ENCODE measurements at regions not wholly inside any gene's neighbourhood (a gene's known extent, or its start where the extent isn't known, plus 50 kb on each side); places are given as distances from the start of the nearest gene placed in this dataset.

DNA sequence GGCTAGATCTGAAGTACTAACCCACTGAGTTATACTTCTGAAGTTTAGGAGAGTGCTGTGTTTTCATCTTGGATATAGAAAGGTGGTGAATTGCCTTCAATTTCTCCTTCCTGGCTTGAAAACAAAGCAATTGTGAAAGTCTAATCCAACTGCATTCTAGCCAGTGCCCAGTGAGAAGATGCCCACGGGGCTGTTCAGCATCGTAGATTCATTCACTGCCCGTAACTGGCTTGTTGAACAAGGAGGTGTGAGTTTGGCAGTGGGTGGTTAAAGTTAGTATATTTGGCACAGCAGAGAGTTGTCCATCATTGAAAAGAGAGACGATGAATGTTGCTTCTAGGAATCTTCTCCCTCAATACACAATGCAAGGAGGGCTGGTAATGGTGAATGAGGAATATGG, 82.3 kb upstream of the RND3 start:
- Mint-ChIP-seq H3K9me3 (peaks cover 0 to 4% (median 1%) of the 10 kb centered on the region in 8 donors), H3K27ac (no peak overlapping the region), H3K36me3 (no peaks in the 10 kb centered on the region), H3K4me1 (no peaks in the 10 kb centered on the region), H3K4me3 (no peak overlapping the region), H3K27me3 (no peaks in the 10 kb centered on the region)
- Histone ChIP-seq H3K27me3 (ENCODE audit: insufficient read depth, low read length) (no peaks in the 10 kb centered on the region), H3K4me3 (ENCODE audit: low read length in 2 of 2) (no peak overlapping the region), H3K36me3 (ENCODE audit: insufficient read depth, low read length) (no peaks in the 10 kb centered on the region), H3K9me3 (ENCODE audit: control insufficient read depth in 1 of 2, low read length in 2 of 2) (no peaks in the 10 kb centered on the region), H3K27ac (ENCODE audit: low read depth, low read length) (no peak overlapping the region), H3K4me1 (ENCODE audit: insufficient read depth, low read length) (no peaks in the 10 kb centered on the region)
- ChIA-PET CTCF (ENCODE audit: partially characterized antibody) (no interaction called here), POLR2A (ENCODE audit: partially characterized antibody) (no interaction called here)
- intact Hi-C loops (cut with micrococcal nuclease), result no loop called here
- DNase-seq, result no peak

DNA sequence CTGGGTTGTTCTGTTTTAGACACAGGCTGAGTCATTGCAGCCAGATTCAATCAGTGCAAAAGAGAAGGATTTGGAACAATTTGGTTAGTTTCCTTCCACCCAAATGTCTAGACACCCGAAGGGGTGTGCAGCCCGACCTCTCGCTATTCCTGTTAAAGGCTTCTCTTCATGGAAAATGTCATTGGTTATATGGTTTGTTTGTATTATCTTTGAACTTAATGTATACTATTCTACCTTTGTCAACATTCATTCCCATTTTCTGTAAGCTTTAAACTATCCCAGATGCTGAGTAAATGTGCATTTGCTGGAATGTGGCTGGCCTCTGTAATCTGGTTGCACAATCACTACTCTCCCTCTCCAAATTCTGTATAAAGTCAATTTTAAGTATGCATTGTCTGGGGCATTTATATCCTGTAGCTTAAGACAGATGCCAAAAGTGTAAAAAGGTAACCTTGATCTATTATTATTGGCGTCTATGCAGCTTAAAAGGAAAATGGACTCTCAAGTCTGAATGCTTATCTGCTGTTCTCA, 80.4 kb upstream of the RND3 start:
- Histone ChIP-seq H3K4me1 (ENCODE audit: insufficient read depth, low read length) (no peaks in the 10 kb centered on the region), H3K27ac (ENCODE audit: low read depth, low read length) (no peak overlapping the region), H3K4me3 (ENCODE audit: low read length in 2 of 2) (no peak overlapping the region), H3K9me3 (ENCODE audit: control insufficient read depth in 1 of 2, low read length in 2 of 2) (no peaks in the 10 kb centered on the region), H3K27me3 (ENCODE audit: insufficient read depth, low read length) (no peaks in the 10 kb centered on the region), H3K36me3 (ENCODE audit: insufficient read depth, low read length) (no peaks in the 10 kb centered on the region)
- ChIA-PET CTCF (ENCODE audit: partially characterized antibody) (no interaction called here), POLR2A (ENCODE audit: partially characterized antibody) (no interaction called here)
- Mint-ChIP-seq H3K4me3 (no peak overlapping the region), H3K27me3 (no peaks in the 10 kb centered on the region), H3K4me1 (no peaks in the 10 kb centered on the region), H3K9me3 (peaks cover 0 to 4% (median 0%) of the 10 kb centered on the region in 8 donors), H3K36me3 (no peaks in the 10 kb centered on the region), H3K27ac (no peak overlapping the region)
- DNase-seq, result no peak
- intact Hi-C loops (cut with micrococcal nuclease), result no loop called here

DNA sequence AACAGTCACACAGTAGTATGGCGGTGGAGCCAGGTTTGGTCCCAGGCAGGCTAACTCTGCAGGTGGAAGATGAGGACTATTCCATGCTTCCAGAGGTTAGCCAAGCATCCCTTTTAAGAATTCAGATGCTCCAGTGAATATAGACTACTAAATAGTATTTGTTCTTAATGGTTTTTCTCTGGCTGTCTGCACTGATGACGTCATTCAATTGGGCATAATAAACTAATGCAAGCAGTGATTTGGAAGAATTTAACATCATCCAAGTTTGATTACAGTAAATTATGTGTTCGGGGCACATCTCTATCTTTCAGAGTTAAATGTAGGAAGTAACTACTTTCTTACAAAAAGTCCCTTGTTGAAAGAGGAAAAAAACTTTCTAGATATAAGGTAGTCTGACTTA, 78.8 kb upstream of the RND3 start:
- intact Hi-C loops (cut with micrococcal nuclease), result no loop called here
- Histone ChIP-seq H3K9me3 (ENCODE audit: control insufficient read depth in 1 of 2, low read length in 2 of 2) (no peaks in the 10 kb centered on the region), H3K27ac (ENCODE audit: low read depth, low read length) (no peak overlapping the region), H3K4me1 (ENCODE audit: insufficient read depth, low read length) (no peaks in the 10 kb centered on the region), H3K27me3 (ENCODE audit: insufficient read depth, low read length) (no peaks in the 10 kb centered on the region), H3K36me3 (ENCODE audit: insufficient read depth, low read length) (no peaks in the 10 kb centered on the region), H3K4me3 (ENCODE audit: low read length in 2 of 2) (no peak overlapping the region)
- POLR2A ChIA-PET (ENCODE audit: partially characterized antibody), result no interaction called here
- Mint-ChIP-seq H3K9me3 (peaks cover 0 to 3% (median 0%) of the 10 kb centered on the region in 8 donors), H3K4me1 (no peaks in the 10 kb centered on the region), H3K27me3 (no peaks in the 10 kb centered on the region), H3K4me3 (no peak overlapping the region), H3K36me3 (no peaks in the 10 kb centered on the region), H3K27ac (no peak overlapping the region)
- CTCF ChIA-PET (ENCODE audit: partially characterized antibody), result no interaction called here
- DNase-seq, result no peak

DNA sequence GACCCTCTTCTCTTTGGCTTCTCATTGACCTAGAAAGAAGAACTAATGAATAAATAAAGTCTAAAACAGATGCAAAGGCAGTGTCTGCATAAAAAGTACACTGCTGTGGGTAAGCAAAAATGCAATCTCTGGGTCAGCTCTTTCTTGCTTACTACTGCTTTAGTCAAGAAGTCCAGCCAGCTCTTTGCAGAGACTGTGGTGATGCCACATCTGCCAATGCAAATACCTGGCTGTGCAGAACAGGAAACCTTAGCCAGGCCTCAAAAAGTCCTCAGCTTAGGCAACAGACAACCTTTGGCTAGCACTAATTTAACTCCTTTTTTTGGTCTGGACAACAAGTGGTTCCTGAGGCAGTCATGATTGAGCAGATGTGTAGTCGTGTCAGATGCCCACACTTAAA, 73.6 kb upstream of the RND3 start:
- Histone ChIP-seq H3K36me3 (ENCODE audit: insufficient read depth, low read length) (no peaks in the 10 kb centered on the region), H3K27ac (ENCODE audit: low read depth, low read length) (no peak overlapping the region), H3K4me3 (ENCODE audit: low read length in 2 of 2) (no peak overlapping the region), H3K9me3 (ENCODE audit: control insufficient read depth in 1 of 2, low read length in 2 of 2) (no peaks in the 10 kb centered on the region), H3K4me1 (ENCODE audit: insufficient read depth, low read length) (no peaks in the 10 kb centered on the region), H3K27me3 (ENCODE audit: insufficient read depth, low read length) (no peaks in the 10 kb centered on the region)
- ChIA-PET CTCF (ENCODE audit: partially characterized antibody) (no interaction called here), POLR2A (ENCODE audit: partially characterized antibody) (no interaction called here)
- no peak overlapping the region for H3K27ac Mint-ChIP-seq
- intact Hi-C loops (cut with micrococcal nuclease), result no loop called here
- DNase-seq, result no peak
- H3K4me1 Mint-ChIP-seq, result no peaks in the 10 kb centered on the region
- no peaks in the 10 kb centered on the region for H3K27me3 Mint-ChIP-seq
- H3K36me3 Mint-ChIP-seq, result no peaks in the 10 kb centered on the region
- H3K4me3 Mint-ChIP-seq, result no peak overlapping the region
- peaks cover 0 to 3% (median 0%) of the 10 kb centered on the region in 8 donors for H3K9me3 Mint-ChIP-seq

DNA sequence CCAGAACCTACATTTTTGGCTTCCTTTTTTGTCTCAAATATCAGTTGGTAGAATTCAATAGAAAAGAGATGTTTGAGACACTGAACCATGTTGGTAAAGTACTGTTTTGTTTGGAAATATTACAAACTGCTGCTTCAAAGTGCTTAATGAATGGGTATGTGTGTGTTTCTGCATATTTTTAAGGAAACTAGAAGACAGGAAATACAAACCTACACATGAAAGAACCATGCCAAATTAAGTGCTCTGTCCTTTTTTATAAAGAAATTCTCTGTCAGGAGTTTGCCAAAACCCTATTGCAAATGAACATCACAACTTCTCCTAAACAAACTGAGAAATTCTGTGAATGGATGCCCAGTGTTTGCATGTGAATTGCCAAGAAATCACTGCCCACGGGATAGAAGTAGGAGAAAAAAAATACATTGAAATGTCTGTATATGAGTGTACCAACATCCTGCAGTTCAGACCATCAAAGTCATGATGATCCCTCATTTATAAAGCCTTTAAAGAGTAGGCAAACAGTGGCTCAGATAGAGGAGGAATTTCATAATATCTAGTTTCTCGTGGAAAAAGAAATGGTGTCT, 69.6 kb upstream of the RND3 start:
- Mint-ChIP-seq H3K4me1 (no peaks in the 10 kb centered on the region), H3K27ac (no peak overlapping the region), H3K36me3 (no peaks in the 10 kb centered on the region), H3K4me3 (no peak overlapping the region), H3K27me3 (no peaks in the 10 kb centered on the region), H3K9me3 (peaks cover 0 to 3% (median 0%) of the 10 kb centered on the region in 8 donors)
- intact Hi-C loops (cut with micrococcal nuclease), result no loop called here
- H3K4me1 ChIP-seq (ENCODE audit: insufficient read depth, low read length), result no peaks in the 10 kb centered on the region
- no peak overlapping the region for H3K27ac ChIP-seq (ENCODE audit: low read depth, low read length)
- H3K4me3 ChIP-seq (ENCODE audit: low read length in 2 of 2), result no peak overlapping the region
- H3K36me3 ChIP-seq (ENCODE audit: insufficient read depth, low read length), result no peaks in the 10 kb centered on the region
- no peaks in the 10 kb centered on the region for H3K27me3 ChIP-seq (ENCODE audit: insufficient read depth, low read length)
- H3K9me3 ChIP-seq (ENCODE audit: control insufficient read depth in 1 of 2, low read length in 2 of 2), result no peaks in the 10 kb centered on the region
- POLR2A ChIA-PET (ENCODE audit: partially characterized antibody), result no interaction called here
- no peak for DNase-seq
- CTCF ChIA-PET (ENCODE audit: partially characterized antibody), result no interaction called here

DNA sequence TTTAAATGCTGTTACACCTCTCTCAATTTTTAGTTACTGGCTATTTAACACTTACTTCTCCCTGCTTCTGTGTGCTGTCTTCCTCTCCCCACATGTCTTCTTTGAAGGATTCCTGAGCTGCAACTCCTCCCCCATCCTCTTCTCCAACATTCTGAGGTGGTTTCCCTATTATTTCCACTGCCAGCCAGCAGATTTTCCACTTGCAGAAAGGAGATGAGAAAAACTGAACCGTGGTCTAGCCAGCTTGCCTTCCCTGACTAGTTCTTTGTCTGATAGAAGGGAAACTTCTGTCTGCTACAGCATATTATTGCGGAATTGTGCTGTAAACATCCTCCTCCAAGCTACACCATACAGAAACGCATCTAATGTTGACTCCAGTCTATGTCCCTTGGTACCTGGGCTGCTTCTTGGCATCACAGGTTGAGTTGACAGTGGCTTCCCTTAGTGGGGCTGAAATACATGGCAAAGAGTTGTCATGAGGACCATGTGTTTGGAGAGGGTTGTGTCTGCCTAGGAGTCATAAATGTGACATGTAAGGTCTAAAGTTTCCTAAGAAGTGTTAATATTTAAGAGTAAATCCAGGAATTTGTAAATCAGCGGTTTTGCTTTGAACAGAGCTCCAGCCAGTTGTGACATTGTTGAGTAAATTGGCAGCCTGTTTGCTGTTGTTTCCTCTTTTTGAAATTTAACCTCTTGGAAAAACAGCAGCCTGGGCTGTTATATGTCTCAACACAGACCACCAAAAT, 68.3 kb upstream of the RND3 start:
- POLR2A ChIA-PET (ENCODE audit: partially characterized antibody), result no interaction called here
- CTCF ChIA-PET (ENCODE audit: partially characterized antibody), result no interaction called here
- H3K4me3 Mint-ChIP-seq, result no peak overlapping the region
- no peaks in the 10 kb centered on the region for H3K36me3 Mint-ChIP-seq
- intact Hi-C loops (cut with micrococcal nuclease), result no loop called here
- H3K4me1 Mint-ChIP-seq, result no peaks in the 10 kb centered on the region
- peaks cover 0 to under 1% of the 10 kb centered on the region in 2 donors for H3K27me3 Mint-ChIP-seq
- Histone ChIP-seq H3K36me3 (ENCODE audit: insufficient read depth, low read length) (no peaks in the 10 kb centered on the region), H3K9me3 (ENCODE audit: control insufficient read depth in 1 of 2, low read length in 2 of 2) (no peaks in the 10 kb centered on the region), H3K27me3 (ENCODE audit: insufficient read depth, low read length) (no peaks in the 10 kb centered on the region), H3K4me1 (ENCODE audit: insufficient read depth, low read length) (no peaks in the 10 kb centered on the region), H3K27ac (ENCODE audit: low read depth, low read length) (no peak overlapping the region), H3K4me3 (ENCODE audit: low read length in 2 of 2) (no peak overlapping the region)
- peaks cover 0 to 3% (median 0%) of the 10 kb centered on the region in 8 donors for H3K9me3 Mint-ChIP-seq
- no peak overlapping the region for H3K27ac Mint-ChIP-seq
- no peak for DNase-seq

DNA sequence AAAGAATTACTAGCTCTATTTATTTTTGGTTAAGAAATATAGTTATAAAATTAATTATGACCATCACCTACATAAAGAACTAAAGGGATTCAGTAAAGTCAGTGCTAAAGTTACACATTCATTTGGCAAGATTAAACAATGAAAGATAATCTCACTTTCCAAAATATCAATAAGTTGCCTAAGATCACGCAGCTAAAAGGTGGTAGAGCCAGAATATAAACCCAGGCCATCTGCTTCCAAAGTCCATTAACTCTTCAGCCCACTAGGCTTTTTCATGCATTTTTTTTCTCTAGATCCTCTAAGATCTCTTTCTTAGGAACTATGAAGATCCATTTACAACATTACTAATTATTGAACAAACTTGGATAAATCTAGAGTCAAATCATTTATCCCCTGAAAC, 66.6 kb upstream of the RND3 start:
- Mint-ChIP-seq H3K27me3 (peaks cover 0 to 1% of the 10 kb centered on the region in 2 donors), H3K4me1 (no peaks in the 10 kb centered on the region), H3K36me3 (no peaks in the 10 kb centered on the region), H3K9me3 (peaks cover 0 to 3% (median 0%) of the 10 kb centered on the region in 8 donors), H3K27ac (no peak overlapping the region), H3K4me3 (no peak overlapping the region)
- H3K4me3 ChIP-seq (ENCODE audit: low read length in 2 of 2), result no peak overlapping the region
- H3K27me3 ChIP-seq (ENCODE audit: insufficient read depth, low read length), result no peaks in the 10 kb centered on the region
- CTCF ChIA-PET (ENCODE audit: partially characterized antibody), result interaction anchor here (0.9 kb wide), 1 partner anchor 15 kb away, joined by 4 read pairs; no protein-coding TSS in a partner anchor
- intact Hi-C loops (cut with micrococcal nuclease), result no loop called here
- no peak overlapping the region for H3K27ac ChIP-seq (ENCODE audit: low read depth, low read length)
- H3K9me3 ChIP-seq (ENCODE audit: control insufficient read depth in 1 of 2, low read length in 2 of 2), result no peaks in the 10 kb centered on the region
- DNase-seq, result no peak
- no peaks in the 10 kb centered on the region for H3K36me3 ChIP-seq (ENCODE audit: insufficient read depth, low read length)
- H3K4me1 ChIP-seq (ENCODE audit: insufficient read depth, low read length), result no peaks in the 10 kb centered on the region
- POLR2A ChIA-PET (ENCODE audit: partially characterized antibody), result no interaction called here

All from CD4-positive, alpha-beta memory T cell (primary cell).